ENCODE measurements at regions not wholly inside any gene's neighbourhood (a gene's known extent, or its start where the extent isn't known, plus 50 kb on each side); places are given as distances from the start of the nearest gene placed in this dataset.

DNA sequence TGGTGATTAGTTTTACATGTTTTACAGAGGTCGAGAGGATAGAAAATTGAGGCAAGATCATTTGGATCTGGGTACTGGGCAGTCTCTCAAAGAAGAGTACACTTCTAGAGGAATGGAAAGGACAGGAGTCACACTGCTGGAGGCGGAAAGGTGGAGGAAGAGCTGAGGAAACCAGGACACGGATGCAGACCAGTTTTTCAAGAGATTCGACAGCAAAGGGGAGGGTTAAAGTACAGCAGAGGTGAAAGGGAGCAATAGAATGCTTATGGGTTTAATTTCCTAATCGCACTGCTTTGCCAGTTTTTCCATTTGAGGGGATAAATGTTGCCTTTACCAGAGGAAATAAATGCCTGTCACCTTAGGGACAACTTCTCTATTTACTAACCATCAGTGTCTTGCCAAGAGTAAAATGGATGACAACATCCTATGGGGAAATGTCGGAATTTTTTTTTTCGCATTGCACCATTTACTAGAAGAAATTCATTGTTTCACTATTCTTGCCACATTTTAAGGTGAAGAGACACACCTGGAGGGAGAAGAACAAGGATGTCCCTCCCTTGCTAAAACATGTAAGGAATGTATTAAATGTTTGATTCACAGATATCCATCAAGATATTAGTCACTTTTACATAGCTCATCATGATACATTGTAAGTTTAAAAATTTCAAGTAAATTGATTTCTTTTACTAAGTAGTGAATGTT, 226.6 kb downstream of the COL12A1 start:
- TF ChIP-seq CTCF (IDR thresholded peaks at IDR 0.05) (no peak), POLR2AphosphoS5 (IDR thresholded peaks at IDR 0.05) (no peak), POLR2A (IDR thresholded peaks at IDR 0.05) (no peak)
